Erythroblast (primary cell): ENCODE measurements at regions not wholly inside any gene's neighbourhood (a gene's known extent, or its start where the extent isn't known, plus 50 kb on each side); places are given as distances from the start of the nearest gene placed in this dataset.

Source experiments
- DNase-seq, 2 experiments: peaks; one replicate each; lab custom pipeline; 2025; lab: John Stamatoyannopoulos, UW
- GATA1 ChIP-seq: IDR thresholded peaks from 2 replicates; pipeline ENCODE4 v1.6.1; 2011; ENCODE audit warnings: low read depth, mild to moderate bottlenecking, control low read depth, low read length, moderate library complexity
- POLR2A ChIP-seq: IDR thresholded peaks from 2 replicates; pipeline ENCODE4 v1.6.1; 2011; ENCODE audit warnings: mild to moderate bottlenecking, low read length

- no peak for DNase-seq
- no peak for TF ChIP-seq GATA1
- TF ChIP-seq POLR2A: no peak
These were observed 255.2 kb upstream of the CD180 start for GRCh38 chr5:67451640-67452279.

DNA sequence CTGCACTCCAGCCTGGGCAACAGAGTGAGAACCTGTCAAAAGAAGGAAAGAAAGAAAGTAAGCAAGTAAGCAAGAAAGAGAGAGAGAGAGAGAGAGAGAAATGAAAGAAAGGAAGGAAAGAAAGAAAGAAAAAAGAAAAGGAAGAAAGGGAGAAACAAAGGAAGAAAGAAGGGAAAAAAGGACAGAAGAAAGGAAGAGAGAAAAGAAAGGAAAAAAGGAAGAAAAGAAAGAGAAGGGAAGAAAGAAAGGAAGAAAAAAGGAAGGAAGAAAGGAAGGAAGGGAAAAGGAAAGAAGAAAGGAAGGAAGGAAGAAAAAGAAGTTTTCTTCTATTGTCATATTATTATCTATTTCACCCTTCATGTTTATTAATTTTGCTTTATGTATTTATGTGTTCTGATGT is 251.1 kb upstream of the CD180 start:
- no peak for DNase-seq
- TF ChIP-seq GATA1 (no peak), POLR2A (no peak)

- TF ChIP-seq POLR2A: no peak
- TF ChIP-seq GATA1: no peak
- no peak for DNase-seq
These were observed 241.6 kb upstream of the CD180 start for GRCh38 chr5:67437905-67438845.

- no peak for DNase-seq
- TF ChIP-seq GATA1: no peak
- TF ChIP-seq POLR2A: no peak
These were observed 238.4 kb upstream of the CD180 start for GRCh38 chr5:67435032-67435431.

DNA sequence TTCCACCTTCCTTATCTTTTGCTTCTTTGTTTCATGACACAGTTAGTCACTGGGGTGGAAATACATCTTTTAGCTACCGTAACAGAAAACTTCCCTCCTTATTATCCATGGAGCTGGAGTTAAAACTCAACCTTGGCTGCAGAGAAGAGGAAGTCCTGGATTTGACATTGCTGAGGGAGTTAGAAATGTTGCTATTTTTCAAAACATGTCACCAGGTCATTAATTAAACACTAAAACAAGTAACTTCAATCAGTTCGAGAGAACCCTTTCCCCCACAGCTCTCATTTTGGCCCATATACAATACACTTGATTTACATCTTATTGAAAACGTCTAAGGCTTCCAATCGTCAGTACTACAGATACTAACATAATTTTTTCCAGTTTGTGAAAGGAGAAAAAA is 237.9 kb upstream of the CD180 start:
- no peak for DNase-seq
- TF ChIP-seq GATA1: no peak
- TF ChIP-seq POLR2A: no peak

DNA sequence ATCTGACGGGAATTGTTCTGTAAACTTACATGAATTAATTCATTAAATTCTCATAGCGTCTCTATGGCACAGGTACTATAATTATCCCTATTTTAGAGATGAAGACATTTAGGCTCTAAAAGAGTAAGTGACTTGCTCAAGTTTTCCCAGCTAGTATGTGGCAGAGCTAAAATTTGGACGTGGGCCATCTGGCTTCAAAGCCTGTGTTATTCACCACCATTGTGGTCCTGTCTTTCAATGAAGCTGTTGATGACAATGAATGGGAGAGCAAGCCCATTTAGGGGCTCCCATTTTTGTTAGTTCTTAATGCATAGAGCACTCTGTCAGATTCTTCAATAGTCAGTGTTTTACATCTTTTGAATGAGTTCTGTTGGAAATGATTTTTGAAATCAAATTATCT is 236.0 kb upstream of the CD180 start:
- no peak for DNase-seq
- TF ChIP-seq POLR2A (no peak), GATA1 (no peak)

- no peak for TF ChIP-seq GATA1
- no peak for TF ChIP-seq POLR2A
These were observed 234.6 kb upstream of the CD180 start for GRCh38 chr5:67431191-67431590.

GRCh38 chr5:67427850-67428298 is 231.3 kb upstream of the CD180 start:
- no peak for TF ChIP-seq GATA1
- TF ChIP-seq POLR2A: no peak
- DNase-seq: no peak

More at GRCh38 chr5:67431191-67431590, 234.6 kb upstream of the CD180 start:
- no peak for DNase-seq

GRCh38 chr5:67426961-67427849 is 230.6 kb upstream of the CD180 start:
- DNase-seq: no peak
- TF ChIP-seq POLR2A (no peak), GATA1 (no peak)

DNA sequence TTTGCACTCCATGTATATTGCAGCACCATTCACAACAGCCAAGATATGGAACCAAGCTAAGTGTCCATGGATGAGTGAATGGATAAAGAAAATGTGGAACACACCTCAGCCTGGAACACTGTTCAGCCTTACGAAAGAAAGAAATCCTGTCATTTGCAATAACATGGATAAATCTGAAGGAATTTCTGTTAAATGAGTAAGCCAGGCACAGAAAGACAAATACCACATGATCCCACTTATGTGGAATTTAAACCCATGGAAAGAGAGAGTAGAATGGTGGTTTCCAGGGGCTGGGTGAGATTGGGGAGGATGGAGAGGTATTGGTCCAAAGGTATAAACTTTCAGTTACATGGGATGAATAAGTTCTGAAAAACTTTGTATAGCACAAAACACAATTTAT is 228.9 kb upstream of the CD180 start:
- TF ChIP-seq POLR2A (no peak), GATA1 (no peak)
- DNase-seq: no peak

GRCh38 chr5:67417839-67418238 is 221.2 kb upstream of the CD180 start:
- DNase-seq: no peak
- TF ChIP-seq POLR2A (no peak), GATA1 (no peak)

DNA sequence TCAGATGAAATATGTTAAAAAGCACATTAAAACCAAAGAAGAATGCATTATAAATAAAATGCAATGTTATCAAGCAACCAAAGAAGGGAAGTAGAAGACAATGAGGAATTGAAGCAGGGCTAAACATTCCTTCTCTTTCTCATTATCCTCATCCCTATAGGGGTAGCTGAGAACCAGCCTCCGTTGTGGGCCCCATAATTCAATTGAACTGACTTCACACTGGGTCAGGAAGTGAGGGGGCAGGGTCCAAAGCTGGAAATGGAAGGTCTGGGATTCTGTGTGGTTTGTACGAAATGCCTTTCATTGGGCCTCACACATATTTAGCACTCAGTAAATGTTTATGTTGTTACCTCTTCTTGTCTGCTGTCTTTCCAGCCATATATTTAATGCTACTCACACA is 220.4 kb upstream of the CD180 start:
- DNase-seq: no peak

GRCh38 chr5:67416133-67416937 is 219.7 kb upstream of the CD180 start:
- DNase-seq: no peak

More for the DNA sequence above, 220.4 kb upstream of the CD180 start:
- TF ChIP-seq GATA1 (no peak), POLR2A (no peak)

More at GRCh38 chr5:67416133-67416937, 219.7 kb upstream of the CD180 start:
- no peak for TF ChIP-seq GATA1
- no peak for TF ChIP-seq POLR2A
